HL-60 (cell line): ENCODE measurements at regions not wholly inside any gene's neighbourhood (a gene's known extent, or its start where the extent isn't known, plus 50 kb on each side); places are given as distances from the start of the nearest gene placed in this dataset.

Source experiments
- DNase-seq, 2 experiments: peaks; one replicate each; pipeline ENCODE4 v3.0.0-alpha.2; 2010 to 2020; ENCODE audit warnings: low read depth in 1 of 2, low spot score in 1 of 2
- H3K27ac ChIP-seq: fragments of 250-450 bp; sonication (Bioruptor Pico); replicated peaks from 2 replicates; pipeline ENCODE4 v1.5.1; 2020; ENCODE audit warnings: mild to moderate bottlenecking, moderate library complexity
- H3K27me3 ChIP-seq: fragments of 250-450 bp; sonication (Bioruptor Pico); 2 replicates; pipeline ENCODE4 v1.5.1; 2021; ENCODE audit warnings: mild to moderate bottlenecking, moderate library complexity; ENCODE audit not compliant: insufficient read depth, poor library complexity, severe bottlenecking
- H3K4me3 ChIP-seq: replicated peaks from 2 replicates; pipeline ENCODE4 v1.5.1; 2011; ENCODE audit warnings: mild to moderate bottlenecking, control low read depth, low read length; ENCODE audit not compliant: insufficient read depth
- CTCF ChIP-seq: IDR thresholded peaks from one replicate; pipeline ENCODE4 v1.5.1; 2011; ENCODE audit warnings: low read length, control low read depth, inconsistent platforms; ENCODE audit not compliant: insufficient read depth
- GABPA ChIP-seq: IDR thresholded peaks from 2 replicates; pipeline ENCODE4 v1.6.1; 2012; ENCODE audit warnings: low read depth
- POLR2AphosphoS5 ChIP-seq: IDR thresholded peaks from 2 replicates; pipeline ENCODE4 v1.6.1; 2012; ENCODE audit warnings: low read depth
- SPI1 ChIP-seq: IDR thresholded peaks from 2 replicates; pipeline ENCODE4 v1.6.1; 2012; ENCODE audit warnings: low read depth, mild to moderate bottlenecking, borderline replicate concordance
- TF ChIP-seq, protein P1 (sequence below): IDR thresholded peaks from 2 replicates; pipeline ENCODE4 v1.6.1; 2012; ENCODE audit warnings: low read depth; ENCODE audit not compliant: insufficient replicate concordance

GRCh38 chr13:61833228-61833627 is 417.6 kb upstream of the PCDH20 start:
- DNase-seq, result no peak
- no peak for TF ChIP-seq POLR2AphosphoS5
- TF ChIP-seq, protein P1, sequence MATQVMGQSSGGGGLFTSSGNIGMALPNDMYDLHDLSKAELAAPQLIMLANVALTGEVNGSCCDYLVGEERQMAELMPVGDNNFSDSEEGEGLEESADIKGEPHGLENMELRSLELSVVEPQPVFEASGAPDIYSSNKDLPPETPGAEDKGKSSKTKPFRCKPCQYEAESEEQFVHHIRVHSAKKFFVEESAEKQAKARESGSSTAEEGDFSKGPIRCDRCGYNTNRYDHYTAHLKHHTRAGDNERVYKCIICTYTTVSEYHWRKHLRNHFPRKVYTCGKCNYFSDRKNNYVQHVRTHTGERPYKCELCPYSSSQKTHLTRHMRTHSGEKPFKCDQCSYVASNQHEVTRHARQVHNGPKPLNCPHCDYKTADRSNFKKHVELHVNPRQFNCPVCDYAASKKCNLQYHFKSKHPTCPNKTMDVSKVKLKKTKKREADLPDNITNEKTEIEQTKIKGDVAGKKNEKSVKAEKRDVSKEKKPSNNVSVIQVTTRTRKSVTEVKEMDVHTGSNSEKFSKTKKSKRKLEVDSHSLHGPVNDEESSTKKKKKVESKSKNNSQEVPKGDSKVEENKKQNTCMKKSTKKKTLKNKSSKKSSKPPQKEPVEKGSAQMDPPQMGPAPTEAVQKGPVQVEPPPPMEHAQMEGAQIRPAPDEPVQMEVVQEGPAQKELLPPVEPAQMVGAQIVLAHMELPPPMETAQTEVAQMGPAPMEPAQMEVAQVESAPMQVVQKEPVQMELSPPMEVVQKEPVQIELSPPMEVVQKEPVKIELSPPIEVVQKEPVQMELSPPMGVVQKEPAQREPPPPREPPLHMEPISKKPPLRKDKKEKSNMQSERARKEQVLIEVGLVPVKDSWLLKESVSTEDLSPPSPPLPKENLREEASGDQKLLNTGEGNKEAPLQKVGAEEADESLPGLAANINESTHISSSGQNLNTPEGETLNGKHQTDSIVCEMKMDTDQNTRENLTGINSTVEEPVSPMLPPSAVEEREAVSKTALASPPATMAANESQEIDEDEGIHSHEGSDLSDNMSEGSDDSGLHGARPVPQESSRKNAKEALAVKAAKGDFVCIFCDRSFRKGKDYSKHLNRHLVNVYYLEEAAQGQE, result no peak
- no peak for TF ChIP-seq GABPA
- no peak for TF ChIP-seq SPI1
- TF ChIP-seq CTCF, result no peak
- no peak overlapping the region for H3K4me3 ChIP-seq

GRCh38 chr13:61831026-61831425 is 415.4 kb upstream of the PCDH20 start:
- DNase-seq, result no peak
- TF ChIP-seq SPI1 (no peak), POLR2AphosphoS5 (no peak)
- Histone ChIP-seq H3K4me3 (no peak overlapping the region), H3K27ac (no peak overlapping the region), H3K27me3 (no peaks in the 10 kb centered on the region)

More at GRCh38 chr13:61833228-61833627, 417.6 kb upstream of the PCDH20 start:
- Histone ChIP-seq H3K27me3 (no peaks in the 10 kb centered on the region), H3K27ac (no peak overlapping the region)

DNA sequence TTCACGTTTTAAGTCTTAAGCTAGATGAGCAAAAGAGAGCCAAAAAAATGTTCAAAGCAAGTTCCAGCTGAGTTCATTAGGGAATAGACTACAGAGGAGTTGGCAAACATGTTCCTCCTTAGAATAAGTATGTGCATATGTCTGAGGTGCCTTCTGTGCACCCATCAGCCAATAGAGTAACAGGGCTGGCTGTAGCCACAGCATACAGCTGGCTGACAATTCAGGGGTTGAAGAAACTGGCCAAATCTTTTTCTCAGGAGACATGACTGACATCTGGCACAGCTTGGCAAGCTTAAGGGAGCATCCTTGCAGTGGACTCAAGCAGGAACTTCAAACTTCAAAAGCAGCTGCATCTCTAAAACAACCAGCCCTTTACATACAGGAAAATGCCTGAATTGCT is 414.8 kb upstream of the PCDH20 start:
- H3K4me3 ChIP-seq, result no peak overlapping the region
- TF ChIP-seq, protein P1, result no peak
- TF ChIP-seq GABPA (no peak), SPI1 (no peak), CTCF (no peak), POLR2AphosphoS5 (no peak)
- no peak overlapping the region for H3K27ac ChIP-seq
- no peaks in the 10 kb centered on the region for H3K27me3 ChIP-seq
- DNase-seq, result no peak

DNA sequence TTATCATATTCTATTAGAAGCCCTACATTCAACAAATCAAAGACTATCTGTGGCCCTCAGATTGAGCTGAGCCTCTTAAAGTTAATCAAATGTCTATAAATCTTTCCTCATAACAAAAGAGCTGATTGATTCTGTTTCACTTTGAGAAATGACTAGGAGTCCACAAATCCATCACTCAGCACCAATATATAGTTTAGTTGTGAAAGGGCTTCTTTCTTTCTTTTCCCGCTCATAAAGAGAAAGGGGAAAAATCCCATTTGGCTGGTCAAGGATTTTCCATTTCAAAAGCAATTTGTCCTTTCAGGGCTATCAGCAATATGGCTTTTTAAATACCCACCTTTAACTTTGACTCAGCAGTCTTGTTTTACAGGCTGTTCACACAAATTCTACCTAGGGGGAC is 408.5 kb upstream of the PCDH20 start:
- no peak overlapping the region for H3K4me3 ChIP-seq
- TF ChIP-seq, protein P1, result no peak
- TF ChIP-seq POLR2AphosphoS5 (no peak), GABPA (no peak), CTCF (no peak), SPI1 (no peak)
- DNase-seq, result no peak
- no peak overlapping the region for H3K27ac ChIP-seq
- no peaks in the 10 kb centered on the region for H3K27me3 ChIP-seq
